ENCODE measurements at regions not wholly inside any gene's neighbourhood (a gene's known extent, or its start where the extent isn't known, plus 50 kb on each side); places are given as distances from the start of the nearest gene placed in this dataset.
"Not testable (repeated sequence)": the region's sequence is repeated elsewhere in the genome, so short reads cannot be mapped to it uniquely, and the experiment has no call there.

GRCh38 chr11:67871168-67871567 is 132.7 kb downstream of the UNC93B1 start:
- not testable (repeated sequence) for DNase-seq

- DNase-seq = not testable (repeated sequence)
Measured at GRCh38 chr11:67862896-67863295, 141.0 kb downstream of the UNC93B1 start.

GRCh38 chr11:67859513-67860161 is 144.3 kb downstream of the UNC93B1 start:
- DNase-seq = peak; percentile 9

GRCh38 chr11:67850747-67851146 is 153.2 kb downstream of the UNC93B1 start:
- peak; percentile 60 for DNase-seq

GRCh38 chr11:67849766-67850165 is 154.1 kb downstream of the UNC93B1 start:
- not testable (repeated sequence) for DNase-seq

- not testable (repeated sequence) for DNase-seq
Measured at GRCh38 chr11:67847896-67848875, 155.7 kb downstream of the UNC93B1 start.

- not testable (repeated sequence) for DNase-seq
Measured at GRCh38 chr11:67846303-67846702, 157.6 kb downstream of the UNC93B1 start.

- DNase-seq = not testable (repeated sequence)
Measured at GRCh38 chr11:67845296-67845695, 158.6 kb downstream of the UNC93B1 start.

- DNase-seq = not testable (repeated sequence)
Measured at GRCh38 chr11:67840599-67840998, 163.3 kb downstream of the UNC93B1 start.

- DNase-seq = not testable (repeated sequence)
Measured at GRCh38 chr11:67830152-67830551, 155.7 kb upstream of the ALDH3B2 start.

- not testable (repeated sequence) for DNase-seq
Measured at GRCh38 chr11:67826951-67827296, 152.5 kb upstream of the ALDH3B2 start.

- peak; percentile 87 for DNase-seq
Measured at GRCh38 chr11:67826028-67826950, 151.9 kb upstream of the ALDH3B2 start.

- not testable (repeated sequence) for DNase-seq
Measured at GRCh38 chr11:67824861-67825260, 150.4 kb upstream of the ALDH3B2 start.

- DNase-seq = no peak
Measured at GRCh38 chr11:67820081-67820480, 145.7 kb upstream of the ALDH3B2 start.

- not testable (repeated sequence) for DNase-seq
Measured at GRCh38 chr11:67817558-67817957, 143.1 kb upstream of the ALDH3B2 start.

GRCh38 chr11:67809301-67809700 is 134.9 kb upstream of the ALDH3B2 start:
- not testable (repeated sequence) for DNase-seq

GRCh38 chr11:67807896-67808295 is 133.5 kb upstream of the ALDH3B2 start:
- DNase-seq = not testable (repeated sequence)

GRCh38 chr11:67806728-67807235 is 132.4 kb upstream of the ALDH3B2 start:
- not testable (repeated sequence) for DNase-seq

GRCh38 chr11:67806183-67806582 is 131.8 kb upstream of the ALDH3B2 start:
- DNase-seq = peak; percentile 38

GRCh38 chr11:67805253-67806126 is 131.1 kb upstream of the ALDH3B2 start:
- DNase-seq = peak; percentile 93

All from hematopoietic multipotent progenitor cell treated with erythropoietin and hydrocortisone succinate and interleukin-3 and kit ligand, for 8 days (in vitro differentiated cells).